GM13977 (cell line): ENCODE measurements at regions not wholly inside any gene's neighbourhood (a gene's known extent, or its start where the extent isn't known, plus 50 kb on each side); places are given as distances from the start of the nearest gene placed in this dataset.
"Not testable (repeated sequence)": the region's sequence is repeated elsewhere in the genome, so short reads cannot be mapped to it uniquely, and the experiment has no call there.

Experiments
- DNase-seq: peaks from one replicate; pipeline ENCODE4 v3.0.0; 2012; ENCODE audit warnings: low spot score
- in situ Hi-C: fragments of 300-500 bp; cut with MboI; formaldehyde crosslinking; loops from one replicate; pipeline ENCODE4 v1.12.0; 2022; ENCODE audit warnings: low sequenced_read_pairs, low pct_unique_long_range_greater_than_20kb, mixed read lengths, inconsistent platforms; ENCODE audit not compliant: unreplicated experiment
- TF ChIP-seq, protein P1 (sequence below): IDR thresholded peaks from 2 replicates; pipeline ENCODE4 v1.5.1; 2012; ENCODE audit warnings: mild to moderate bottlenecking, control low read depth; ENCODE audit not compliant: insufficient read depth; ENCODE audit errors: extremely low read depth, missing control alignments

GRCh38 chr6:11934638-11935037 lies 77.5 kb upstream of the HIVEP1 start:
- no peak for DNase-seq
- TF ChIP-seq, protein P1, sequence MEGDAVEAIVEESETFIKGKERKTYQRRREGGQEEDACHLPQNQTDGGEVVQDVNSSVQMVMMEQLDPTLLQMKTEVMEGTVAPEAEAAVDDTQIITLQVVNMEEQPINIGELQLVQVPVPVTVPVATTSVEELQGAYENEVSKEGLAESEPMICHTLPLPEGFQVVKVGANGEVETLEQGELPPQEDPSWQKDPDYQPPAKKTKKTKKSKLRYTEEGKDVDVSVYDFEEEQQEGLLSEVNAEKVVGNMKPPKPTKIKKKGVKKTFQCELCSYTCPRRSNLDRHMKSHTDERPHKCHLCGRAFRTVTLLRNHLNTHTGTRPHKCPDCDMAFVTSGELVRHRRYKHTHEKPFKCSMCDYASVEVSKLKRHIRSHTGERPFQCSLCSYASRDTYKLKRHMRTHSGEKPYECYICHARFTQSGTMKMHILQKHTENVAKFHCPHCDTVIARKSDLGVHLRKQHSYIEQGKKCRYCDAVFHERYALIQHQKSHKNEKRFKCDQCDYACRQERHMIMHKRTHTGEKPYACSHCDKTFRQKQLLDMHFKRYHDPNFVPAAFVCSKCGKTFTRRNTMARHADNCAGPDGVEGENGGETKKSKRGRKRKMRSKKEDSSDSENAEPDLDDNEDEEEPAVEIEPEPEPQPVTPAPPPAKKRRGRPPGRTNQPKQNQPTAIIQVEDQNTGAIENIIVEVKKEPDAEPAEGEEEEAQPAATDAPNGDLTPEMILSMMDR, result no peak
- in situ Hi-C loops, result no loop called here

DNA sequence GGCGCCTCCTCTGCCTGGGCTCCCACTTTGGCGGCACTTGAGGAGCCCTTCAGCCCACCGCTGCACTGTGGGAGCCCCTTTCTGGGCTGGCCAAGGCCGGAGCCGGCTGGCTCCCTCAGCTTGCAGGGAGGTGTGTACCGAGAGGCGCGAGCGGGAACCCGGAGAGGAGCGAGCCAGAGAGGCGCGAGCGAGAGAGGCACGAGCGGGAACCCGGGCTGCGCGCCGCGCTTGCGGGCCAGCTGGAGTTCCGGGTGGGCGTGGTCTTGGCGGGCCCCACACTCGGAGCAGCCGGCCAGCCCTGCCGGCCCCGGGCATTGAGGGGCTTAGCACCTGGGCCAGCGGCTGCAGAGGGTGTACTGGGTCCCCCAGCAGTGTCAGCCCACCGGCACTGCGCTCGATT lies 79.2 kb upstream of the HIVEP1 start:
- in situ Hi-C loops, result not testable (repeated sequence)

GRCh38 chr6:11931296-11932035 lies 80.6 kb upstream of the HIVEP1 start:
- TF ChIP-seq, protein P1, result no peak
- in situ Hi-C loops, result no loop called here
- DNase-seq, result no peak

More for the DNA sequence above, 79.2 kb upstream of the HIVEP1 start:
- not testable (repeated sequence) for DNase-seq

DNA sequence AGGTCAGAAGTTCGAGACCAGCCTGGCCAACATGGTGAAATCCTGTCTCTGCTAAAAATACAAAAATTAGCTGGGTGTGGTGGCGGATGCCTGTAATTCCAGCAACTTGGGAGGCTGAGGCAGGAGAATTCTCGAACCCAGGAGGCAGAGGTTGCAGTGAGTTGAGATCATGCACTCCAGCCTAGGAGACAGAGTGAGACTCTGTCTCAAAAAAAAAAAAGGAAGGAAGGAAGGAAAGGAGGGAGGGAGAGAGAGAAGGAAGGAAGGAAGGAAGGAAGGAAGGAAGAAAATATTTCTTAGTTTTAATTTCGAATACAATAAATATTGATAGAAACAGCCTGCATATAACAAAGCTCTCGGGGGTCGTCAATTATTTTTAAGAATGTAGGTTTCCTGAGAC lies 81.3 kb upstream of the HIVEP1 start:
- DNase-seq, in situ Hi-C loops: not testable (repeated sequence)

DNA sequence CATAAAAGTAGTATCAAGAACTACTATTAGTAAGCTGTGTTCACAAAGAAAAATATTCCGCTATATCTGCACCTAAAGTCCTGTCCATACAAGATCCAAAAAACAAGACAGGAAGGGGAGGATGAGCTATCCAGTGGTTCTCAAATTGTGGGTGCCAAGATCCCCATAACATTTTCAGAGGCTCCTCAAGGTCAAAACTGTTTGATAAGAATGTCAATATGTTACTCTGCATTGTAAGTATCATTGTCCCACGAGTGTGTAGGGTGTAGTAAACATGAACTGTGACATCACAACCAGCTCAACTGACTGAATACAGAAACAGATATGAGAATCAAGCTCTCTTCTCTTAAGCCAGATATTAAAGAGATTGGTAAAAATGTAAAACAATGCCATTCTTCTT lies 81.9 kb upstream of the HIVEP1 start:
- no peak for DNase-seq
- in situ Hi-C loops, result no loop called here
- TF ChIP-seq, protein P1, result no peak

GRCh38 chr6:11929241-11929835 lies 82.8 kb upstream of the HIVEP1 start:
- no peak for DNase-seq
- in situ Hi-C loops, result no loop called here
- TF ChIP-seq, protein P1, result no peak

GRCh38 chr6:11926594-11927407 lies 85.3 kb upstream of the HIVEP1 start:
- in situ Hi-C loops, result no loop called here

More at GRCh38 chr6:11926594-11927407, 85.3 kb upstream of the HIVEP1 start:
- TF ChIP-seq, protein P1, result no peak
- DNase-seq, result no peak
